GM12878 (cell line): ENCODE measurements at regions not wholly inside any gene's neighbourhood (a gene's known extent, or its start where the extent isn't known, plus 50 kb on each side); places are given as distances from the start of the nearest gene placed in this dataset.

Source experiments
- ATAC-seq: fragments of 200-7000 bp; cut with Tn5 transposase; 3 replicates; pipeline ENCODE4 v1.9.1; 2020; ENCODE audit warnings: mild to moderate bottlenecking, moderate library complexity
- BruUV-seq: library from RNA; stranded (reverse); fragments of 400-500 nt; replicated peaks from 2 replicates; lab custom pipeline; 2021; lab: Mats Ljungman, UMichigan
- CTCF ChIA-PET: fragments of 300-600 bp; sonication (Branson Sonifier 250); formaldehyde crosslinking; extraction: SDS; loops from one replicate; lab custom pipeline; 2021; ENCODE audit warnings: inconsistent platforms; lab: Yijun Ruan, JAX
- POLR2A ChIA-PET: fragments of 350-600 bp; formaldehyde crosslinking; extraction: SDS; loops from one replicate; lab custom pipeline; 2021; ENCODE audit warnings: inconsistent platforms; lab: Charles Lee
- RAD21 ChIA-PET: fragments of 300-600 bp; sonication (Branson Sonifier 250); formaldehyde crosslinking; loops from one replicate; lab custom pipeline; 2023; ENCODE audit warnings: antibody characterized with exemption; ENCODE audit not compliant: unreplicated experiment; lab: Charles Lee
- SMC1A ChIA-PET: fragments of 300-600 bp; sonication (Branson Sonifier 250); formaldehyde crosslinking; loops from one replicate; lab custom pipeline; 2023; ENCODE audit not compliant: unreplicated experiment, uncharacterized antibody; lab: Charles Lee
- DNase-seq: peaks from one replicate; pipeline ENCODE4 v3.0.0-alpha.2; 2011; ENCODE audit warnings: low read depth, low spot score
- FAIRE-seq: peaks from 3 replicates; lab custom pipeline; 2011; peaks lifted over from hg19 to GRCh38; lab: Jason Lieb, UNC
- H2AFZ ChIP-seq: 2 replicates; pipeline ENCODE4 v1.6.0; 2011; ENCODE audit warnings: low read depth, low read length, control low read depth; ENCODE audit not compliant: control insufficient read depth
- H3K27ac ChIP-seq: 2 replicates; pipeline ENCODE4 v1.5.1; 2011; ENCODE audit warnings: control low read depth; ENCODE audit not compliant: control insufficient read depth, insufficient read depth
- H3K27me3 ChIP-seq, 2 experiments: replicated peaks in 1 of 2; 2 replicates each; pipeline versions ENCODE4 v1.6.0 to v1.6.1; 2011; ENCODE audit warnings: low read length in 1 of 2; ENCODE audit not compliant: control insufficient read depth in 2 of 2, insufficient read depth in 2 of 2
- H3K36me3 ChIP-seq, 2 experiments: 2 replicates each; pipeline ENCODE4 v1.5.1; 2011; ENCODE audit warnings: low read length in 1 of 2; ENCODE audit not compliant: control insufficient read depth in 2 of 2, insufficient read depth in 2 of 2
- H3K4me1 ChIP-seq: 2 replicates; pipeline ENCODE4 v1.6.1; 2011; ENCODE audit warnings: mild to moderate bottlenecking, low read length, moderate library complexity, mixed read lengths; ENCODE audit not compliant: control insufficient read depth, insufficient read depth
- H3K4me2 ChIP-seq: 2 replicates; pipeline ENCODE4 v1.6.0; 2011; ENCODE audit warnings: control low read depth; ENCODE audit not compliant: control insufficient read depth, insufficient read depth
- H3K4me3 ChIP-seq: fragments of 200-600 bp; sonication (generic); 2 replicates; pipeline ENCODE4 v1.5.1; 2016
- H3K79me2 ChIP-seq: 2 replicates; pipeline ENCODE4 v1.6.0; 2011; ENCODE audit warnings: low read length; ENCODE audit not compliant: control insufficient read depth, insufficient read depth
- H3K9ac ChIP-seq: 2 replicates; pipeline ENCODE4 v1.8.0; 2011; ENCODE audit warnings: low read length, control low read depth, mixed read lengths; ENCODE audit not compliant: control insufficient read depth, insufficient read depth
- H3K9me3 ChIP-seq: replicated peaks from 3 replicates; pipeline ENCODE4 v1.5.1; 2011; ENCODE audit warnings: mild to moderate bottlenecking, low read length; ENCODE audit not compliant: control insufficient read depth, insufficient read depth
- H4K20me1 ChIP-seq: 2 replicates; pipeline ENCODE4 v1.6.0; 2011; ENCODE audit not compliant: control insufficient read depth, insufficient read depth
- EGR1 ChIP-seq, 2 experiments: IDR thresholded peaks; 1 replicate in 1 of 2; 2 replicates in 1 of 2; pipeline ENCODE4 v1.6.1; 2011 to 2012; ENCODE audit warnings: low read depth in 2 of 2, low read length in 2 of 2, borderline replicate concordance in 1 of 2, mild to moderate bottlenecking in 1 of 2, moderate library complexity in 1 of 2
- EZH2 ChIP-seq: IDR thresholded peaks from 2 replicates; pipeline ENCODE4 v1.6.1; 2012; ENCODE audit warnings: low read depth, mild to moderate bottlenecking, control low read depth, inconsistent platforms, low read length, borderline replicate concordance; ENCODE audit not compliant: control insufficient read depth
- FOXK2 ChIP-seq: fragments of 450-650 bp; IDR thresholded peaks from 2 replicates; pipeline ENCODE4 v1.6.1; 2017; ENCODE audit warnings: mild to moderate bottlenecking, moderate library complexity
- HDGF ChIP-seq: fragments of 450-650 bp; IDR thresholded peaks from 2 replicates; pipeline ENCODE4 v1.6.1; 2016; ENCODE audit warnings: antibody characterized with exemption
- IKZF2 ChIP-seq, 2 experiments: fragments of 450-650 bp; IDR thresholded peaks; 2 replicates each; pipeline ENCODE4 v1.6.1; 2017; ENCODE audit warnings: mild to moderate bottlenecking in 2 of 2, moderate library complexity in 2 of 2
- IRF4 ChIP-seq: IDR thresholded peaks from 2 replicates; pipeline ENCODE4 v1.6.1; 2011; ENCODE audit warnings: low read depth, low read length
- JUND ChIP-seq: IDR thresholded peaks from 2 replicates; pipeline ENCODE4 v1.6.1; 2012; ENCODE audit warnings: low read depth, mild to moderate bottlenecking, low read length, improper control_type of control experiment, moderate library complexity
- MAX ChIP-seq: IDR thresholded peaks from 2 replicates; pipeline ENCODE4 v1.6.1; 2012; ENCODE audit warnings: low read depth, low read length, improper control_type of control experiment
- MYB ChIP-seq: fragments of 150-350 bp; IDR thresholded peaks from 2 replicates; pipeline ENCODE4 v1.6.1; 2014; ENCODE audit warnings: mild to moderate bottlenecking, low read depth, low read length, borderline replicate concordance
- NRF1 ChIP-seq: conservative IDR thresholded peaks from 2 replicates; pipeline ENCODE4 v1.6.1; 2011; ENCODE audit warnings: mild to moderate bottlenecking, low read depth, low read length, improper control_type of control experiment
- POLR2A ChIP-seq: IDR thresholded peaks from 2 replicates; pipeline ENCODE4 v1.6.1; 2011; ENCODE audit warnings: low read depth, mild to moderate bottlenecking, low read length
- RAD51 ChIP-seq: fragments of 450-650 bp; IDR thresholded peaks from 2 replicates; pipeline ENCODE4 v1.6.1; 2016; ENCODE audit warnings: moderate library complexity, mild to moderate bottlenecking, inconsistent platforms
- SIX5 ChIP-seq: IDR thresholded peaks from 2 replicates; pipeline ENCODE4 v1.6.1; 2011; ENCODE audit warnings: mild to moderate bottlenecking, low read depth, low read length, moderate library complexity; ENCODE audit not compliant: severe bottlenecking
- SP1 ChIP-seq: IDR thresholded peaks from one replicate; pipeline ENCODE4 v1.6.1; 2011; ENCODE audit warnings: low read depth, low read length
- STAT1 ChIP-seq: fragments of 450-650 bp; conservative IDR thresholded peaks from 2 replicates; pipeline ENCODE4 v1.6.1; 2014; ENCODE audit warnings: antibody characterized with exemption, mild to moderate bottlenecking
- ZBED1 ChIP-seq: IDR thresholded peaks from 2 replicates; pipeline ENCODE4 v1.6.1; 2016; ENCODE audit warnings: borderline replicate concordance
- ZNF274 ChIP-seq: IDR thresholded peaks from one replicate; pipeline ENCODE4 v1.8.0; 2011; ENCODE audit not compliant: insufficient read length, insufficient read depth
- ZNF687 ChIP-seq: fragments of 450-650 bp; IDR thresholded peaks from 2 replicates; pipeline ENCODE4 v1.6.1; 2017; ENCODE audit warnings: mild to moderate bottlenecking, moderate library complexity
- WGBS: methylation state at CpG from one replicate; pipeline ENCODE4 v1.1.6; 2016; ENCODE audit warnings: low lambda C conversion rate; ENCODE audit not compliant: insufficient replicate concordance, insufficient coverage; ENCODE audit errors: missing lambda C conversion rate; 5-methylcytosine and 5-hydroxymethylcytosine counted together
- in situ Hi-C: fragments of 300-500 bp; cut with MboI; formaldehyde crosslinking; loops from 9 replicates; pipeline ENCODE4 v1.14.3; 2018; ENCODE audit warnings: mixed read lengths
- intact Hi-C: fragments of 100-400 bp; cut with micrococcal nuclease; formaldehyde crosslinking; loops from one replicate; pipeline ENCODE4 v1.14.2; 2022; ENCODE audit not compliant: unreplicated experiment
- TF ChIP-seq, protein P1 (sequence below): IDR thresholded peaks from 2 replicates; pipeline ENCODE4 v1.6.1; 2011; ENCODE audit warnings: low read depth, mild to moderate bottlenecking, low read length, moderate library complexity, borderline replicate concordance; ENCODE audit errors: extremely low read depth
- TF ChIP-seq, protein P2 (sequence below): IDR thresholded peaks from 2 replicates; pipeline ENCODE4 v1.6.1; 2011; ENCODE audit warnings: borderline replicate concordance, low read depth, mild to moderate bottlenecking, moderate library complexity, mixed read lengths, low read length; ENCODE audit not compliant: insufficient read depth; ENCODE audit errors: extremely low read length

GRCh38 chr14:56422221-56422620 is 157.4 kb upstream of the TMEM260 start:
- BruUV-seq = no TSS peak
- no peak for DNase-seq
- RAD21 ChIA-PET = interaction anchor here (0.9 to 1.5 kb wide), 3 partner anchors 363 to 691 kb away, joined by 3 to 11 read pairs (median 3); no protein-coding TSS in a partner anchor
- CTCF ChIA-PET = interaction anchor here (1.0 to 2.7 kb wide), 4 partner anchors 690 to 985 kb away, joined by 4 to 17 read pairs (median 5); no protein-coding TSS in a partner anchor
- TF ChIP-seq JUND (no peak), ZBED1 (no peak), EZH2 (no peak), POLR2A (no peak), IRF4 (no peak), STAT1 (no peak), RAD51 (no peak), ZNF687 (no peak), MYB (no peak), ZNF274 (no peak), MAX (no peak), FOXK2 (no peak), NRF1 (no peak), SP1 (no peak), IKZF2 (IDR thresholded peaks at IDR 0.05) (no peak), HDGF (no peak), SIX5 (no peak), EGR1 (IDR thresholded peaks at IDR 0.05; ENCODE audit: borderline replicate concordance in 1 of 2, low read depth in 2 of 2, low read length in 2 of 2) (no peak)
- TF ChIP-seq, protein P1, sequence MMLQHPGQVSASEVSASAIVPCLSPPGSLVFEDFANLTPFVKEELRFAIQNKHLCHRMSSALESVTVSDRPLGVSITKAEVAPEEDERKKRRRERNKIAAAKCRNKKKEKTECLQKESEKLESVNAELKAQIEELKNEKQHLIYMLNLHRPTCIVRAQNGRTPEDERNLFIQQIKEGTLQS = no peak
- TF ChIP-seq, protein P2, sequence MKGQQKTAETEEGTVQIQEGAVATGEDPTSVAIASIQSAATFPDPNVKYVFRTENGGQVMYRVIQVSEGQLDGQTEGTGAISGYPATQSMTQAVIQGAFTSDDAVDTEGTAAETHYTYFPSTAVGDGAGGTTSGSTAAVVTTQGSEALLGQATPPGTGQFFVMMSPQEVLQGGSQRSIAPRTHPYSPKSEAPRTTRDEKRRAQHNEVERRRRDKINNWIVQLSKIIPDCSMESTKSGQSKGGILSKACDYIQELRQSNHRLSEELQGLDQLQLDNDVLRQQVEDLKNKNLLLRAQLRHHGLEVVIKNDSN = no peak
- Histone ChIP-seq H3K4me1 (no peaks in the 10 kb centered on the region), H3K9me3 (no peaks in the 10 kb centered on the region), H3K4me3 (no peak overlapping the region), H3K36me3 (no peaks in the 10 kb centered on the region), H4K20me1 (no peaks in the 10 kb centered on the region), H3K27me3 (no peaks in the 10 kb centered on the region), H2AFZ (no peak overlapping the region), H3K79me2 (no peaks in the 10 kb centered on the region), H3K27ac (no peak overlapping the region), H3K9ac (no peak overlapping the region), H3K4me2 (no peak overlapping the region)
- POLR2A ChIA-PET = no interaction called here
- in situ Hi-C loops = no loop called here
- no peak for FAIRE-seq
- ATAC-seq = no peak
- WGBS = 0% methylated on average over 2 of the region's 2 CpGs
- intact Hi-C loops = no loop called here
- SMC1A ChIA-PET = interaction anchor here (1.0 to 1.2 kb wide), 3 partner anchors 13 to 716 kb away, joined by 3 to 6 read pairs (median 5); no protein-coding TSS in a partner anchor
